HG03442 (cell line): ENCODE measurements at regions not wholly inside any gene's neighbourhood (a gene's known extent, or its start where the extent isn't known, plus 50 kb on each side); places are given as distances from the start of the nearest gene placed in this dataset.
A peak's percentile ranks its signal among the peaks of the same experiment; 100 is the strongest.

Experiments used
- ATAC-seq: cut with Tn5 transposase; IDR thresholded peaks from one replicate; pipeline ENCODE4 v1.9.1; 2021; ENCODE audit warnings: mild to moderate bottlenecking, moderate library complexity; ENCODE audit not compliant: unreplicated experiment

GRCh38 chr2:49515996-49516782, 361.9 kb upstream of the FSHR start:
- ATAC-seq, result no peak

- no peak for ATAC-seq
Observed at GRCh38 chr2:49514201-49514600, 359.9 kb upstream of the FSHR start.

GRCh38 chr2:49490710-49491109, 336.4 kb upstream of the FSHR start:
- peak; percentile 72 for ATAC-seq

GRCh38 chr2:49487139-49487538, 332.8 kb upstream of the FSHR start:
- ATAC-seq, result no peak

GRCh38 chr2:49480520-49480919, 326.2 kb upstream of the FSHR start:
- ATAC-seq, result no peak

- ATAC-seq, result no peak
Observed at GRCh38 chr2:49465157-49465831, 311.0 kb upstream of the FSHR start.

GRCh38 chr2:49459314-49459993, 305.1 kb upstream of the FSHR start:
- no peak for ATAC-seq

- no peak for ATAC-seq
Observed at GRCh38 chr2:49444005-49444404, 289.7 kb upstream of the FSHR start.

- no peak for ATAC-seq
Observed at GRCh38 chr2:49426996-49427395, 272.7 kb upstream of the FSHR start.

GRCh38 chr2:49416252-49416651, 261.9 kb upstream of the FSHR start:
- ATAC-seq, result no peak

- ATAC-seq, result no peak
Observed at GRCh38 chr2:49404108-49404507, 249.8 kb upstream of the FSHR start.

- no peak for ATAC-seq
Observed at GRCh38 chr2:49403637-49404036, 249.3 kb upstream of the FSHR start.

GRCh38 chr2:49379406-49379805, 225.1 kb upstream of the FSHR start:
- ATAC-seq, result no peak

- ATAC-seq, result no peak
Observed at GRCh38 chr2:49371128-49371701, 216.9 kb upstream of the FSHR start.

GRCh38 chr2:49369650-49370049, 215.3 kb upstream of the FSHR start:
- no peak for ATAC-seq

GRCh38 chr2:49369101-49369500, 214.8 kb upstream of the FSHR start:
- no peak for ATAC-seq

- no peak for ATAC-seq
Observed at GRCh38 chr2:49367003-49367402, 212.7 kb upstream of the FSHR start.

- no peak for ATAC-seq
Observed at GRCh38 chr2:49360407-49360767, 206.1 kb upstream of the FSHR start.

- ATAC-seq, result no peak
Observed at GRCh38 chr2:49359721-49360406, 205.5 kb upstream of the FSHR start.

GRCh38 chr2:49355611-49356010, 201.3 kb upstream of the FSHR start:
- no peak for ATAC-seq

GRCh38 chr2:49351560-49351959, 197.2 kb upstream of the FSHR start:
- ATAC-seq, result no peak
